Upper lobe of right lung (tissue), 1 donor: ENCODE measurements at regions not wholly inside any gene's neighbourhood (a gene's known extent, or its start where the extent isn't known, plus 50 kb on each side); places are given as distances from the start of the nearest gene placed in this dataset.

ENCODE experiments used
- ATAC-seq: fragments of 200-7000 bp; cut with Tn5 transposase; one replicate; pipeline ENCODE4 v1.9.1; 2020; ENCODE audit warnings: mild to moderate bottlenecking, moderate library complexity
- DNase-seq: peaks from one replicate; pipeline ENCODE4 v3.0.0-alpha.2; 2020
- H3K27ac ChIP-seq: fragments of 200-600 bp; one replicate; pipeline ENCODE4 v1.8.0; 2022
- H3K27me3 ChIP-seq: fragments of 200-600 bp; one replicate; pipeline ENCODE4 v1.8.0; 2022; ENCODE audit warnings: mild to moderate bottlenecking
- H3K36me3 ChIP-seq: fragments of 200-600 bp; one replicate; pipeline ENCODE4 v1.8.0; 2022
- H3K4me1 ChIP-seq: fragments of 200-600 bp; one replicate; pipeline ENCODE4 v1.8.0; 2022
- H3K4me3 ChIP-seq: fragments of 200-600 bp; one replicate; pipeline ENCODE4 v1.8.0; 2022; ENCODE audit warnings: mild to moderate bottlenecking
- H3K9me3 ChIP-seq: fragments of 200-600 bp; one replicate; pipeline ENCODE4 v1.8.0; 2022
- intact Hi-C: fragments of 100-400 bp; cut with DNase I; formaldehyde crosslinking; loops from one replicate; pipeline ENCODE4 v1.11.0; 2022
- TF ChIP-seq, protein P1 (sequence below): fragments of 200-600 bp; IDR thresholded peaks from one replicate; pipeline ENCODE4 v1.8.0; 2022; ENCODE audit warnings: antibody characterized with exemption
- donor health status: DM: no; HTN: yes; CAD: no; lungs with severe emphysema.

DNA sequence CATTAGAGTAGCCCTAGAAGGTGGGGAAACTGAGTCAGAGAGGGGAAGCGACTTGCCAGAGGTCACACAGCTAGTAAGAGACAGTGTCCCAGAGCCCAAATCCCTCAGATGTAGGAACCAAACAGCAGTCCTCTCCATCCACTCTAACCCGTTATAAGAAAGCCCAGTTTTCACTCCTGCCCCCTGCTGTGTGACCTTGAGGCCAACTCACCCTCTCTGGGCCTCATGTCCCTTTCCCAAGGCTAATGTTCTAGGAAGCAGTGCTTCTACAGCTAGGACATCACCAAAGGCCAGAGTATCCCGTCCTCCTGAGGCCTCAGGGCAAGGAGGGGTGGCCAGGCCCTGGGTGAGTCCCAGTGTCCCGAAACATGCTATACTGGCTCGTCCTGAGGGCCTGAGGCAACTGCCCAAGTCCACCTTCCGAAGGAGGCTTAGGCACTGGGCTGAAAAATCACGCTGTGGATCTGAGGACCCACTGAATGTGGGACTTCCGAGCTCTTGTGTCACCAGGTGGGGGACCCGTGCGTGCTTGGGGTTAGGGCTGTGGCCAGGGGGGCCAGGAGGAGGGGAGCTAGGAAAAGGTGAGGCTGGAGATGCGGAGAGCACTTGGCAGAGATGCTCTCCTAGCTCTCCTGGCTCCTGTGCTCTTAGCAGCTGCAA lies 109.2 kb upstream of the SLC6A11 start:
- intact Hi-C loops = no loop called here
- Histone ChIP-seq H3K27me3 (peaks cover 70% of the 10 kb centered on the region), H3K27ac (no peak overlapping the region), H3K4me1 (no peaks in the 10 kb centered on the region), H3K36me3 (no peaks in the 10 kb centered on the region), H3K4me3 (no peak overlapping the region), H3K9me3 (no peaks in the 10 kb centered on the region)
- DNase-seq = no peak
- TF ChIP-seq, protein P1, sequence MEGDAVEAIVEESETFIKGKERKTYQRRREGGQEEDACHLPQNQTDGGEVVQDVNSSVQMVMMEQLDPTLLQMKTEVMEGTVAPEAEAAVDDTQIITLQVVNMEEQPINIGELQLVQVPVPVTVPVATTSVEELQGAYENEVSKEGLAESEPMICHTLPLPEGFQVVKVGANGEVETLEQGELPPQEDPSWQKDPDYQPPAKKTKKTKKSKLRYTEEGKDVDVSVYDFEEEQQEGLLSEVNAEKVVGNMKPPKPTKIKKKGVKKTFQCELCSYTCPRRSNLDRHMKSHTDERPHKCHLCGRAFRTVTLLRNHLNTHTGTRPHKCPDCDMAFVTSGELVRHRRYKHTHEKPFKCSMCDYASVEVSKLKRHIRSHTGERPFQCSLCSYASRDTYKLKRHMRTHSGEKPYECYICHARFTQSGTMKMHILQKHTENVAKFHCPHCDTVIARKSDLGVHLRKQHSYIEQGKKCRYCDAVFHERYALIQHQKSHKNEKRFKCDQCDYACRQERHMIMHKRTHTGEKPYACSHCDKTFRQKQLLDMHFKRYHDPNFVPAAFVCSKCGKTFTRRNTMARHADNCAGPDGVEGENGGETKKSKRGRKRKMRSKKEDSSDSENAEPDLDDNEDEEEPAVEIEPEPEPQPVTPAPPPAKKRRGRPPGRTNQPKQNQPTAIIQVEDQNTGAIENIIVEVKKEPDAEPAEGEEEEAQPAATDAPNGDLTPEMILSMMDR = no peak
- no peak for ATAC-seq

DNA sequence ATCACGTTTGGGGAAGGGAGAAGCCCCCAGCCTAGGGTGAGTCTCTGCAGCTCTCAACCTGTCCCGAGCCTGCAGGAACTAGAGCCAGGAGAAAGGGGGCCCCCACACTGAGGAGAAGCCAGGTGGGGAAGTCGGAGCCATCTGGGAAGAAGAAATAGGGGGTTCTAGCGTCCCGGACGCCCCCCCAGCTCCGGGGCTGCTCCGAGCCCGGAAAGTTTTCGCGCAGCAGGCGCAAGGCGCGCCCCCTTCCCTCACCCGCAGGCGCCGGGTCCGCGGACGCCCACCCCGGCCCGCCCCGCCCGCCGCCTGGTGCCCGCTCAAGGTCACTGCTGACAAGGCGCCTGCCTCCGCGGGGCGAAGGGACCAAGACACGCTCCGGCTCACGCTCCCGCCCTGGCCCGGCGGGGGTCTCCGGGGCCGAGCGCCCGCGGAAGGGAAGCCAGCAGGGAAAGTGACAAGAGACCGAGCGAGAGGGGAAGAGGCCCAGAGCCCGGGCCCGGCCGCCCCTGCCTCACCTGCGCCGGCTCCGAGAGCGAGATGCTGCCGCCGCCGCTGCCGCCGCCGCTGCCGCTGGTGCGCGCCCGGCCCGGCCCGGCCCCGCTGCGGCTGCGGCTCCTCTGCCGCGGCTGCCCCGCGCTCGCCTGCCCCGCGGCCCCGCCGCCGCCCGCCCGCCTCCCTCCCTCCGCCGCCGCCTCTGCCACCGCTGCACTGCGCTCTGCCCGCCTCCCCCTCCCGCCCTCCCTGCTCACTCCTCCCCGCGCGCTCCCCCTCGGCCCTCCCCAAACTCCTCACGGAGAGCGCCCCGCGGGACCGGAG lies 108.4 kb upstream of the SLC6A11 start:
- intact Hi-C loops = no loop called here

DNA sequence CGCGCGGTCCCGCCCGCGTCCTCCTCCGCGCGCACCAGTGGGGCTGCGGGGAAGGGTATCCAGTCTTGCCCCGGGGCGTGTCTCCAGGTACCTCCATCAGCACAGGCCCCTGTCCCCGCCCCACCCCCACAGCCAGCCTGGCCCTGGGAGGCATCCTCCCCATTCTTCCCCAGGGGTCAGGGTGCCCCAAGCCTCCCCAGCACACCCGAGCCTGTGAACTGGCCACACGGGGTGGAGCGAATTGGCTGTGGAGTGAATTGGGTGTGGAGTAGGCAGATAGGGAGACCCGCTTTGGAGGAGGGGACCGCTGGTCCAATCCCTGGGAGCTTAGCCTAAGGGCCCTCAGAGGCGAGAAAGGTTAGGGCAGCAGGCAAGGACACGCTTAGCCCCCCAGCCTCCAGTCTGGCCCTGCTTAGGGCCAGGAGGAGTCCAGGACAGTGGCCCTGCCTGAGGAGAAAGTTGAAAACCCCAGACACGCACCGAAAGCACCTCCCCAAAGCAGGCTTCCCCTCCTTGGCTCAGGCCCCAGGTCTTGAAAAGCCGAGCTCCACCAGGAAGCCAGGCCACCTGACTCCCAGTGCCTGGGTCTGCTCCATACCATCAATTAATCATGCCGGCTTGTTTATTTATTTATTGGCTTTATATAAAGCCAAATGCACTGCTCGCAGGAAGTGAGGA lies 107.7 kb upstream of the SLC6A11 start:
- intact Hi-C loops = no loop called here
- TF ChIP-seq, protein P1 = no peak
- peaks cover 56% of the 10 kb centered on the region for H3K27me3 ChIP-seq
- H3K27ac ChIP-seq = no peak overlapping the region
- ATAC-seq = no peak
- no peaks in the 10 kb centered on the region for H3K36me3 ChIP-seq
- DNase-seq = no peak
- H3K4me3 ChIP-seq = no peak overlapping the region
- no peaks in the 10 kb centered on the region for H3K9me3 ChIP-seq
- no peaks in the 10 kb centered on the region for H3K4me1 ChIP-seq

More for the DNA sequence above, 108.4 kb upstream of the SLC6A11 start:
- DNase-seq (no peak), ATAC-seq (no peak)
- Histone ChIP-seq H3K9me3 (no peaks in the 10 kb centered on the region), H3K27ac (no peak overlapping the region), H3K27me3 (peaks cover 63% of the 10 kb centered on the region), H3K36me3 (no peaks in the 10 kb centered on the region), H3K4me1 (no peaks in the 10 kb centered on the region), H3K4me3 (no peak overlapping the region)
- TF ChIP-seq, protein P1 = no peak

DNA sequence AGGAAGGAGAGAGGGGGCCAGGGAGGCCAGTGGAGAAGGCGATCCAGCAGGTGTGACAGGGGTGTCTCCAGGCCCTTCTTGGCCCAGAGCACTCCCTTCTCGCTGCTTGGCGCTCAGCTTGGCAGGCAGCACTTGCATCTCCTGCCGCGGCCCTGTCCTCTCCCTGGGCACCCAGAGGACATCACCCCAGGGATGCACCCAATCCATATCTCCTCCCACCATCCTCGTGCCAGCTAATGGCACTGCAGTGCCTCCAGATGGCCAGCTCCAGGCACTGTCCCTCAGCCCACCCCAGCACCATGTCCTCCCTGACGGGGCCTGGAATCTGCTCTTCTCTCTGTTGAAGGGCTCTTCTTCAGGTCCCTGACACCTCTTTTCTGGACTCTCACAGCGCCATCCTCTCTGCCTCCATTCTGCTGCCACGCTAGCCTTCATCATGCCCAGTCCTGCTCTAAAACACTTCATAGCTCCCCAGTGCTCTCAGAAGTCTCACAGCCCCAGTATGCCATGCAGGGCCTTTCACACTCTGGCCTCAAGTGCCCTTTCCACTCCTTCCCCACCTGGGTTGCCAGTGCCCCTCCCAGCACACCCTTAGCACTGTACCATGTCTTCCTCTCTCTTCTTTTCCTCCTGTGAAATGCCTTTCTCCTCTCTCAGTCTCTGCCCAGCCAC lies 106.8 kb upstream of the SLC6A11 start:
- Histone ChIP-seq H3K27ac (no peak overlapping the region), H3K27me3 (peaks cover 47% of the 10 kb centered on the region), H3K9me3 (no peaks in the 10 kb centered on the region), H3K4me1 (no peaks in the 10 kb centered on the region), H3K4me3 (no peak overlapping the region), H3K36me3 (no peaks in the 10 kb centered on the region)
- ATAC-seq (no peak), DNase-seq (no peak)
- TF ChIP-seq, protein P1 = no peak
- intact Hi-C loops = no loop called here

DNA sequence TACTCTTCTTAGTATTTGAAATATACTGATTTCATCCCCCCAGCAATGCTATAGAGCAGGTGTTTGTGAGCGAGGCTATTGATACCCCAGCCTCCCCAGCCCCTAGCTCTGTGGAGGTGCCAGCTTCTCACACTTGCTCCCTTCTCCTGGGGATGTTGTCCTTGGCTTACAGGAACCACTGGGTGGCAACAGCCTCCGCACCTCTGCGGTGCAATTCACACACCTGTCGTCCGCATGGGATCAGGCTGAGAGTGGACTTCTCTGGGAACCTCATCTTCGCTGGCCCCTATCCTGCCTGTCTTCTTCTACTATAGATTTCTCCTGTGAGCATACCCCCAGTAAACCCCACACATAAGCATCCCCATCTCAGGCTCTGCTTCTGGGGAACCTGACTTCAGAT lies 103.9 kb upstream of the SLC6A11 start:
- no peaks in the 10 kb centered on the region for H3K9me3 ChIP-seq
- H3K27me3 ChIP-seq = peaks cover 23% of the 10 kb centered on the region
- ATAC-seq (no peak), DNase-seq (no peak)
- intact Hi-C loops = no loop called here
- no peak overlapping the region for H3K4me3 ChIP-seq
- H3K36me3 ChIP-seq = no peaks in the 10 kb centered on the region
- H3K4me1 ChIP-seq = no peaks in the 10 kb centered on the region
- no peak overlapping the region for H3K27ac ChIP-seq
- TF ChIP-seq, protein P1 = no peak
